ENCODE measurements at regions not wholly inside any gene's neighbourhood (a gene's known extent, or its start where the extent isn't known, plus 50 kb on each side); places are given as distances from the start of the nearest gene placed in this dataset.

- TF ChIP-seq RFX5 (IDR thresholded peaks at IDR 0.05; ENCODE audit: borderline replicate concordance, low read depth, low read length) (no peak), HDAC2 (IDR thresholded peaks at IDR 0.05; ENCODE audit: borderline replicate concordance in 1 of 2, low read depth in 2 of 2, low read length in 2 of 2) (no peak), TCF12 (IDR thresholded peaks at IDR 0.05; ENCODE audit: low read depth, low read length) (no peak), RAD21 (IDR thresholded peaks at IDR 0.05 in 1 of 2, conservative IDR thresholded peaks at IDR 0.05 in 1 of 2; ENCODE audit: low read depth in 2 of 2, low read length in 2 of 2) (no peak), SP1 (IDR thresholded peaks at IDR 0.05; ENCODE audit: low read depth, low read length) (no peak)
Observed at GRCh38 chr20:11564491-11564890, 353.2 kb upstream of the BTBD3 start (continued).

Measured in H1 (cell line).